HG02798 (cell line): ENCODE measurements at regions not wholly inside any gene's neighbourhood (a gene's known extent, or its start where the extent isn't known, plus 50 kb on each side); places are given as distances from the start of the nearest gene placed in this dataset.
"Not testable (repeated sequence)": the region's sequence is repeated elsewhere in the genome, so short reads cannot be mapped to it uniquely, and the experiment has no call there.

Source experiments
- ATAC-seq: cut with Tn5 transposase; IDR thresholded peaks from one replicate; pipeline ENCODE4 v1.9.1; 2021; ENCODE audit warnings: mild to moderate bottlenecking; ENCODE audit not compliant: unreplicated experiment, poor library complexity

DNA sequence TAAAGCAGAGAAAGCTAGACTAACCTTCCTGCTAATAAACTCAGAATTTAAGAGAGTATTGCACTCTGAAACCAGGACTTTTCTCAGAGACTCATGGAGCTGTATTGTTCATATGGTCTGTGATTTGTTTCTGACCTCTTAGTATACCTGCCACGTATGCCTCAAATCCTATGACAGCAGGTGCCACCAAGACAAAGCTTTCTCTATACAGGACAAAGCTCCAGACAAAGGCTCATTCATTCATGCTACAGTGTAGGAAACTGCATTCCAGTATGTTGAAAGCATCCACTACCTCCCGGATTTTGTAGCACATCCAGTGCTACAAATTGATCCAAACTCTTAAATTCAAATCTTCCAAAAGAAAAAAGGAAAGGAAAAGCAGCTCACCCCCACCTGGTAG is 178.3 kb downstream of the CHIC2 start:
- ATAC-seq = no peak

GRCh38 chr4:53885668-53886067 is 178.7 kb downstream of the CHIC2 start:
- ATAC-seq = no peak

GRCh38 chr4:53877096-53877495 is 187.3 kb downstream of the CHIC2 start:
- ATAC-seq = not testable (repeated sequence)

DNA sequence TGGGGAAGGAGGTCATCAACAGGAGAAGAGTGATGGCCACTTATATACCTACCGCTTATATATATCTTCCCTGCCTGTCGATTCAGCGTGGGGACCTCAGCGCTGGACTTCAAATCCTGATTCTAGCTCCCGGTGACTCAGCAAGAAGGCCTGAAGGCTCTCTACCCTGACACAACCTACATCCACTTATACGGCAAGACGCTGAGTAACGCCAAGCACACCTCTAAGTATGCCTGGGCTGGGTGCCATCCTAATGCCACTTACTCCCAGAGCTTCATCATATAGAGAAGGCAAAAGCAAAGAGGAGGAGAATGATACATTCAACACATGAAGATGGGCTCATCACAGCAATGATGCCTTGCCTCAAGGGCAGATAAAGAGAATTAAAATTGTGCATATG is 198.3 kb downstream of the CHIC2 start:
- ATAC-seq = no peak

GRCh38 chr4:53865054-53865453 is 199.4 kb downstream of the CHIC2 start:
- no peak for ATAC-seq

DNA sequence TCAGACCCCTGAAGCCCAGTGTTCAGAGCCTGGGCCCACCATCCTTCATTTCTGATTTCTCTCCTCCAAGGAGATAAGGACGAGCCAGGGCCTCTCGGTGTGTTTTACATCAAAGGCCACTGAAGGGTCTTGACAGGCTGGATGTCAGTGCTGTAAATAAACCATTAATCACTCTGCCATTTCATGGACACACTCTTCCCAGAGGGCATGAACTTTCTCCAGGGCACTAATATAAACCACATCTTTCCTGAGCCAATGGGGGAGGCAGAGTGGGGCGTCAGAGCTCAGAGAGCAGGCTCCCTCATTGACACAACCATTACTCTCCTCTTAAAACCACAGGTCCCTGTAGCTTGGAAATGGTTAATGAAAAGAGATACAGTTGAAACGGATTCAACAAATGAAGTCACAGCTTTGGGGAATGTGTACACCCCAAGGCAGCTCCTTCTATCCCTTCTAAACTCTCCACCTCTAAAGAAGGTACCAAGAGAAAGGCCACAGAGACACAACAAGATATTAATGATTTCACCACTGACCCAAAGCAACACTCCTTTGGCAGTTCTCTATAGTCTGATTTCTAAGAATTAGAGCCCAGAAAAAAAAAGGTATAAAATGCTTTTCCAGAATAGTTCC is 200.6 kb downstream of the CHIC2 start:
- no peak for ATAC-seq

GRCh38 chr4:53863158-53863557 is 201.2 kb downstream of the CHIC2 start:
- no peak for ATAC-seq

GRCh38 chr4:53861856-53862610 is 202.4 kb downstream of the CHIC2 start:
- no peak for ATAC-seq

DNA sequence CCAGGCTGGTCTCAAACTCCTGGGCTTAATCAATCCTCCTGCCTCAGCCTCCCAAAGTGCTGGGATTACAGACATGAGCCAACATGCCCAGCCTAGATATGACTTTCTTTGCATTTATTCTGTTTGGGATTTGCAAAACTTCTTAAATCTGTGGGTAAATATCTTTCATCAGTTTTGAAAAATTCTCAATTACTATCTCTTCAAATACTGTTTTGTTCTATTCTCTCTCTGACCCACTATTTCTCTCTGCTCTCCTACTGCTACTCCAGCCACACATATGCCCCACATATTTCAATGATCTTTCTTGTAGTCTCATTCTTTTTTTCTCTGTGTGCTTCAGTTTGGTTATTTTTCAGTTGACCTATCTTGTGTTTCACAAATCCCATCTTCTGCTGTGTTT is 205.1 kb downstream of the CHIC2 start:
- ATAC-seq = no peak

DNA sequence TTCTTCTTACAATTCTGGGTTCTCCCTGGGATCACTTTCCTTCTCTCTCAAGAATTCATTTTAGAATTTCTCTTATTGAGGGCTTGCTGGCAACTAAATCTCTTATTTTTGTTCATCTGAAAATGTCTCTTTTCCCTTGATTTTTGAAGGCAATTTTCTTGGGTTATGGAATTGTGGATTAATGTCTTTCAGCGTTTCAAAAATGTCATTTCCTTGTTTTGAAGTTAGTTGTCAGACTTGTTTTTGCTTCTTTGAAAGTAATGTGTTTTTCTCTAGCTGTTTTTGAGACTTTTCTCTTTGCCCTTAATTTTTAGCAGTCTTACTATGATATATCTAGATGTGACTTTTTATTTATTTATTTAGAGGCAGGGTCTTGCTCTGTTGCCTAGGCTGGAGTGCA is 205.7 kb downstream of the CHIC2 start:
- no peak for ATAC-seq

GRCh38 chr4:53855581-53856250 is 208.7 kb downstream of the CHIC2 start:
- no peak for ATAC-seq

- ATAC-seq = no peak
These were observed 209.3 kb downstream of the CHIC2 start for GRCh38 chr4:53854991-53855568.

DNA sequence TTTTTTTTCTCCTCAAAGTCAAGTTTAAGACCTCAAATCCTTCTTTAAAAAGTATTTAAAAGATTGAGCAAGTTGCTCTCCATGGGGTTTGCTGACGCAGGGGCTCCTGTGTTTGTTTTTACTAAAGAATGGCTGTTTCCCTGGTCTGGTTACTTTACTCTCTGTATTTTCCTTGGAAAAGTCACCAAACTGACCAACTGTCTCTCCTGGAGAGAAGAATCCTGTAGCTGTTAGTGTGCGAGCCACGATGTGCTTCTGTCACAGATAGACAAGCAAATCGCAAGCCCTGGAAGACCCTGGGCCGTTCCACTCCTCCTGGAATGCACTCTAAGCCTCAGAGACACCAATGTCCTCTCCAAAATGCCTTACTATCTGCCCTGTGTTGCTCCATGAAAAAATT is 212.1 kb downstream of the CHIC2 start:
- ATAC-seq = no peak

DNA sequence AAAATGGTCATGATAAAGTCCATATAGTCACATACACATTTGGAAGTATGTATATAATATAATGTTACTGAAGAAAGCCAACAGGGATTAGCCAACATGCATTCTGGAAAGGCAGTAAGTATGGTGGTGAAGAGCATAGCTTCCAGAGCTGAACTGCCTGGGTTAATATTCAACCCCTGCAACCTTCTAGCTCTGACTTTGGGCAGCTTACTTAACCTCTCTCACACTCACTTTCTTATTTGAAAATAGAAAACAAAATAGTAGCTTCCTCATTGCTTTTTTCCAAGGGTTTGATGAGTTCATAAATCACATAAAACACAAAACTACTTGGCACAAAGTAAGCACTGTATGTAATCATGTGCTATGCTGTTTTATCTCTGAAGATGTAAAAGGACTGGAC is 216.4 kb downstream of the CHIC2 start:
- ATAC-seq = no peak

DNA sequence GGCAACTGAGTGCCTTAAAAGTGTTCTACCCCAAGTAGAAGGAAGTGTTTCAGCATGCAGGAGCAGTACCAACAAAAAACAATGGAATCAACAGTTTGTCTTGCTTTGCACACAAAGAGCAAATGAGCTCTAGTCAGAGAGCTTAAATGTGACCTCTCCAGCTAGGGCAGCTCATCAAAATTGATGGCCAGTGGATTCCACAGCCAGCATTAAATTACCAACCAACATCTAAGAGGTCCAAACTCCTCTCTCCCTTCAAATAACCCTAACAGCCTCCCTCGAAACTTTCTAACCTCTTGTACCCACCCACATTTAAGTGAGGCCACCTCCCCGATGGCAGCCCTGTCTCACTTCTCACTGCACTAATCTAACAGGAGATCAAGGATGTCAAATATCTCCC is 219.9 kb downstream of the CHIC2 start:
- no peak for ATAC-seq

DNA sequence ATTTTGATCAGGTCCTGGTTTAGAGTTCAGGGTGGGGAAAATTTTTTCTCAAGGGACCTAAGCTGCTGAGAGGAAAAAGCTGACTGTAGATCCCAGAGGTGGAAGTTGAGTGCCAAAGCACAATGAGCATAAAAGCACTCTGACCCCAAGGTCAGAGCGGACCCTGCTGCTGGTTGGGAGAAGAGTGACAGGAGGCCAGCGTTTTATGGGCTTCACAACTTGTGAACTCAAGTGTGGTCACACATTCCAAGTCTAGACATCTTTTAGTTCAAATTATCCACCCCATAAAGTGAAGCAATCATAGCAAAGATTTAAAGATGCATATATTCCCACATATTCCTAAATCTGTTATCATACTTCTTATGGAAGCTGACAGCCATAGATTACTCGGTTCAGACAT is 220.3 kb downstream of the CHIC2 start:
- no peak for ATAC-seq

DNA sequence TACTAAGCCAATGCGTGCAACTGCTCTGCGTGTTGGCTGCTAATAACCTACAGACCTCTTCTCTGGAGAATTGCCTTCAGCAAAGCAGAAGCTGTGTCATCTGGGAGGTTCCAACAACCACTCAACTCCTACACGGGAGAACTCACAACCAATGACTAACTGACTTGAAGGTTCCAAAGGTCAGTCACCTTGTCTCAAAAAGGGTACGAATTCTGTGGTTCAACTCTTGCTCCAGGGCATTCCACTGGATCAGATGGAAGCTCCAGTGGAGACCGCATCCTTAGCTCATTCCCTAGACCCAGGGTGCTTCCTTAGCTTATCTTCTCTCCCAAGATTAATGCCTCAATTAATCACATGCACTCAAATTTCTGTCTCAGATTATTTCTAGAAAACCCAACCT is 222.7 kb downstream of the CHIC2 start:
- ATAC-seq = no peak

GRCh38 chr4:53840643-53841042 is 223.8 kb downstream of the CHIC2 start:
- no peak for ATAC-seq

DNA sequence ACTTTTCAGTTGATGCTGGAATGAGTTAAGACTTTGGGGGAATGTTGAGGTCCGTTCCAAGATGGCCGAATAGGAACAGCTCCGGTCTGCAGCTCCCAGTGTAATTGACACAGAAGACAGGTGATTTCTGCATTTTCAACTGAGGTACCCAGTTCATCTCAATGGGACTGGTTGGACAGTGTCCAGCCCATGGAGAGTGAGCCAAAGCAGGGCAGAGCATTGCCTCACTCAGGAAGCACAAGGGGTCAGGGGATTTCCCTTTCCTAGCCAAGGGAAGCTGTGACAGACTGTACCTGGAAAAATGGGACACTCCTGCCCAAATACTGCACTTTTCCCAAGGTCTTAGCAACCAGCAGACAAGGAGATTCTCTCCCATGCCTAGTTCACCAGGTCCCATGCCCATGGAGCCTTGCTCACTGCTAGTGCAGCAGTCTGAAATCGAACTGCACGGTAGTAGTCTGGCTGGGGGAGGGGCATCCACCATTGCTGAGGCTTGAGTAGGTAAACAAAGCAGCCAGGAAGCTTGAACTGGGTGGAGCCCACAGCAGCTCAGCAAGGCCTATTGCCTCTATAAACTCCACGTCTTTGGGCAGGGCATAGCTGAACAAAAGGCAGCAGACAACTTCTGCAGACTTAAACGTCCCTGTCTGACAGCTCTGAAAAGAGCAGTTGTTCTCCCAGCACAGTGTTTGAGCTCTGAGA is 231.0 kb downstream of the CHIC2 start:
- not testable (repeated sequence) for ATAC-seq

- ATAC-seq = no peak
These were observed 231.9 kb downstream of the CHIC2 start for GRCh38 chr4:53832549-53832948.

GRCh38 chr4:53830511-53830910 is 233.9 kb downstream of the CHIC2 start:
- no peak for ATAC-seq
